ENCODE measurements at regions not wholly inside any gene's neighbourhood (a gene's known extent, or its start where the extent isn't known, plus 50 kb on each side); places are given as distances from the start of the nearest gene placed in this dataset.
A peak's percentile ranks its signal among the peaks of the same experiment; 100 is the strongest.

GRCh38 chr12:98162906-98163678, 352.3 kb upstream of the TMPO start:
- H3K27ac ChIP-seq: peak overlapping the region in 3 of 4 donors; percentile 40 to 50 (median 41)
- no peaks in the 10 kb centered on the region for H3K27me3 ChIP-seq
- no peaks in the 10 kb centered on the region for H3K4me1 ChIP-seq
- no peaks in the 10 kb centered on the region for H3K9me3 ChIP-seq
- no peak for TF ChIP-seq CTCF (IDR thresholded peaks at IDR 0.05 in 4 of 5, conservative IDR thresholded peaks at IDR 0.05 in 1 of 5)
- no peak for TF ChIP-seq POLR2A (IDR thresholded peaks at IDR 0.05)
- no peaks in the 10 kb centered on the region for H3K36me3 ChIP-seq
- H3K4me3 ChIP-seq: no peak overlapping the region
- DNase-seq: no peak
- intact Hi-C loops (cut with DNase I; ENCODE audit: low total_unique reads): no loop called here
- peak; percentile 58 to 61 for ATAC-seq
- in situ Hi-C loops (cut with MboI; ENCODE audit: low sequenced_read_pairs in 4 of 4): no loop called here

- Histone ChIP-seq H3K27ac (no peak overlapping the region), H3K4me3 (no peak overlapping the region), H3K36me3 (no peaks in the 10 kb centered on the region), H3K4me1 (no peaks in the 10 kb centered on the region), H3K9me3 (no peaks in the 10 kb centered on the region), H3K27me3 (no peaks in the 10 kb centered on the region)
- DNase-seq: no peak
- TF ChIP-seq POLR2A (IDR thresholded peaks at IDR 0.05) (no peak), CTCF (IDR thresholded peaks at IDR 0.05 in 4 of 5, conservative IDR thresholded peaks at IDR 0.05 in 1 of 5) (no peak)
- no peak for ATAC-seq
- intact Hi-C loops (cut with DNase I; ENCODE audit: low total_unique reads): no loop called here
- in situ Hi-C loops (cut with MboI; ENCODE audit: low sequenced_read_pairs in 4 of 4): no loop called here
Measured at GRCh38 chr12:98172304-98172703, 343.1 kb upstream of the TMPO start.

- no peaks in the 10 kb centered on the region for H3K9me3 ChIP-seq
- no peak overlapping the region for H3K27ac ChIP-seq
- DNase-seq (no peak), ATAC-seq (no peak)
- TF ChIP-seq POLR2A (IDR thresholded peaks at IDR 0.05) (no peak), CTCF (IDR thresholded peaks at IDR 0.05 in 4 of 5, conservative IDR thresholded peaks at IDR 0.05 in 1 of 5) (no peak)
- H3K4me3 ChIP-seq: no peak overlapping the region
- H3K27me3 ChIP-seq: no peaks in the 10 kb centered on the region
- H3K36me3 ChIP-seq: no peaks in the 10 kb centered on the region
- intact Hi-C loops (cut with DNase I; ENCODE audit: low total_unique reads) (no loop called here), in situ Hi-C loops (cut with MboI; ENCODE audit: low sequenced_read_pairs in 4 of 4) (no loop called here)
- no peaks in the 10 kb centered on the region for H3K4me1 ChIP-seq
Measured at GRCh38 chr12:98172801-98173200, 342.6 kb upstream of the TMPO start.

- TF ChIP-seq CTCF (IDR thresholded peaks at IDR 0.05 in 4 of 5, conservative IDR thresholded peaks at IDR 0.05 in 1 of 5) (no peak), POLR2A (IDR thresholded peaks at IDR 0.05) (no peak)
- Histone ChIP-seq H3K36me3 (no peaks in the 10 kb centered on the region), H3K4me3 (no peak overlapping the region), H3K4me1 (no peaks in the 10 kb centered on the region), H3K9me3 (no peaks in the 10 kb centered on the region), H3K27ac (no peak overlapping the region), H3K27me3 (no peaks in the 10 kb centered on the region)
- intact Hi-C loops (cut with DNase I; ENCODE audit: low total_unique reads): no loop called here
- DNase-seq (no peak), ATAC-seq (no peak)
- in situ Hi-C loops (cut with MboI; ENCODE audit: low sequenced_read_pairs in 4 of 4): no loop called here
Measured at GRCh38 chr12:98173773-98174427, 341.5 kb upstream of the TMPO start.
